Liver (tissue), 7 donors: ENCODE measurements at regions not wholly inside any gene's neighbourhood (a gene's known extent, or its start where the extent isn't known, plus 50 kb on each side); places are given as distances from the start of the nearest gene placed in this dataset.

Experiments used
- DNase-seq: peaks from one replicate; pipeline ENCODE4 v3.0.0-alpha.2; 2017; ENCODE audit warnings: low spot score
- H3K27ac ChIP-seq, 2 donors: one replicate each; pipeline ENCODE4 v1.7.0; 2013; ENCODE audit warnings: inconsistent platforms in 2 of 2, low read length in 2 of 2, control low read depth in 1 of 2, low read depth in 1 of 2, mild to moderate bottlenecking in 1 of 2
- H3K27me3 ChIP-seq, 4 donors: one replicate each; pipeline versions ENCODE4 v1.6.1 to v1.7.0; 2013; ENCODE audit warnings: low read length in 3 of 4, inconsistent platforms in 1 of 4, mild to moderate bottlenecking in 1 of 4, moderate library complexity in 1 of 4; ENCODE audit not compliant: control insufficient read depth in 4 of 4, insufficient read depth in 4 of 4
- H3K36me3 ChIP-seq, 4 donors: one replicate each; pipeline versions ENCODE4 v1.6.1 to v1.7.0; 2013; ENCODE audit warnings: low read length in 3 of 4, mild to moderate bottlenecking in 3 of 4, low read depth in 1 of 4, moderate library complexity in 1 of 4; ENCODE audit not compliant: control insufficient read depth in 4 of 4, insufficient read depth in 3 of 4
- H3K4me1 ChIP-seq, 4 donors: one replicate each; pipeline versions ENCODE4 v1.6.1 to v1.7.0; 2013; ENCODE audit warnings: low read length in 3 of 4, mild to moderate bottlenecking in 3 of 4, moderate library complexity in 1 of 4; ENCODE audit not compliant: control insufficient read depth in 4 of 4, insufficient read depth in 4 of 4
- H3K4me3 ChIP-seq, 3 donors: one replicate each; pipeline versions ENCODE4 v1.6.1 to v1.7.0; 2013; ENCODE audit warnings: low read length in 3 of 3, control low read depth in 1 of 3, low read depth in 1 of 3, mild to moderate bottlenecking in 1 of 3
- H3K9ac ChIP-seq, 2 donors: one replicate each; pipeline ENCODE4 v1.7.0; 2013; ENCODE audit warnings: low read length in 2 of 2, mild to moderate bottlenecking in 2 of 2, moderate library complexity in 2 of 2, control low read depth in 1 of 2, low read depth in 1 of 2
- H3K9me3 ChIP-seq, 4 donors: one replicate each; pipeline versions ENCODE4 v1.6.1 to v1.7.0; 2013; ENCODE audit warnings: low read length in 3 of 4; ENCODE audit not compliant: control insufficient read depth in 4 of 4
- ATF3 ChIP-seq: IDR thresholded peaks from 2 replicates; pipeline ENCODE4 v1.6.1; 2016; ENCODE audit warnings: antibody characterized with exemption
- CTCF ChIP-seq: fragments of 150-350 bp; IDR thresholded peaks from 2 replicates; pipeline ENCODE4 v1.5.1; 2017; ENCODE audit warnings: improper control_type of control experiment, low read depth, low read length; ENCODE audit not compliant: missing input control
- EGR1 ChIP-seq, 2 donors: IDR thresholded peaks; 2 replicates each; pipeline ENCODE4 v1.6.1; 2016 to 2018; ENCODE audit warnings: antibody characterized with exemption in 2 of 2, low read depth in 2 of 2
- FOXA1 ChIP-seq: IDR thresholded peaks from 2 replicates; pipeline ENCODE4 v1.6.1; 2016; ENCODE audit warnings: antibody characterized with exemption
- FOXA2 ChIP-seq: IDR thresholded peaks from 2 replicates; pipeline ENCODE4 v1.6.1; 2016; ENCODE audit warnings: antibody characterized with exemption
- GABPA ChIP-seq, 2 donors: IDR thresholded peaks in 1 of 2; conservative IDR thresholded peaks in 1 of 2; 2 replicates each; pipeline ENCODE4 v1.6.1; 2016; ENCODE audit warnings: antibody characterized with exemption in 2 of 2, mild to moderate bottlenecking in 1 of 2, moderate library complexity in 1 of 2
- HNF4A ChIP-seq, 2 donors: conservative IDR thresholded peaks; 2 replicates each; pipeline ENCODE4 v1.6.1; 2016; ENCODE audit warnings: antibody characterized with exemption in 2 of 2, mild to moderate bottlenecking in 2 of 2
- JUND ChIP-seq, 2 donors: IDR thresholded peaks; 2 replicates each; pipeline ENCODE4 v1.6.1; 2016; ENCODE audit warnings: antibody characterized with exemption in 2 of 2
- MAX ChIP-seq: IDR thresholded peaks from 2 replicates; pipeline ENCODE4 v1.6.1; 2016; ENCODE audit warnings: antibody characterized with exemption
- NR2F2 ChIP-seq: IDR thresholded peaks from 2 replicates; pipeline ENCODE4 v1.6.1; 2016; ENCODE audit warnings: antibody characterized with exemption
- RAD21 ChIP-seq, 2 donors: IDR thresholded peaks; 2 replicates each; pipeline ENCODE4 v1.6.1; 2016; ENCODE audit warnings: antibody characterized with exemption in 2 of 2, mild to moderate bottlenecking in 2 of 2
- REST ChIP-seq: IDR thresholded peaks from 2 replicates; pipeline ENCODE4 v1.6.1; 2016; ENCODE audit warnings: antibody characterized with exemption, mild to moderate bottlenecking
- RXRA ChIP-seq, 2 donors: IDR thresholded peaks; 2 replicates each; pipeline ENCODE4 v1.6.1; 2017 to 2018; ENCODE audit warnings: antibody characterized with exemption in 2 of 2, mild to moderate bottlenecking in 1 of 2
- SP1 ChIP-seq: IDR thresholded peaks from 2 replicates; pipeline ENCODE4 v1.6.1; 2018; ENCODE audit warnings: antibody characterized with exemption, mild to moderate bottlenecking
- TAF1 ChIP-seq: conservative IDR thresholded peaks from 2 replicates; pipeline ENCODE4 v1.6.1; 2016; ENCODE audit warnings: antibody characterized with exemption, mild to moderate bottlenecking
- YY1 ChIP-seq: IDR thresholded peaks from 2 replicates; pipeline ENCODE4 v1.6.1; 2016; ENCODE audit warnings: antibody characterized with exemption, mild to moderate bottlenecking
- ZBTB33 ChIP-seq: IDR thresholded peaks from 2 replicates; pipeline ENCODE4 v1.6.1; 2016; ENCODE audit warnings: antibody characterized with exemption
- donor health status: healthy.
- donor health status: healthy.
- donor health status: healthy.
- donor health status: healthy.

- Histone ChIP-seq H3K27me3 (no peaks in the 10 kb centered on the region), H3K4me3 (no peak overlapping the region), H3K9me3 (peaks cover 0 to 4% (median 0%) of the 10 kb centered on the region in 4 donors), H3K27ac (no peak overlapping the region), H3K4me1 (no peaks in the 10 kb centered on the region), H3K9ac (no peak overlapping the region), H3K36me3 (no peaks in the 10 kb centered on the region)
- no peak for DNase-seq
- TF ChIP-seq RXRA (IDR thresholded peaks at IDR 0.05): no peak
- no peak for TF ChIP-seq MAX
- TF ChIP-seq ATF3: no peak
- TF ChIP-seq TAF1: no peak
- TF ChIP-seq REST: no peak
- TF ChIP-seq HNF4A (conservative IDR thresholded peaks at IDR 0.05): no peak
- no peak for TF ChIP-seq ZBTB33
- no peak for TF ChIP-seq GABPA (IDR thresholded peaks at IDR 0.05 in 1 of 2, conservative IDR thresholded peaks at IDR 0.05 in 1 of 2)
- TF ChIP-seq NR2F2: no peak
- TF ChIP-seq FOXA1: no peak
- no peak for TF ChIP-seq EGR1 (IDR thresholded peaks at IDR 0.05; ENCODE audit: low read depth in 2 of 2)
Observed at GRCh38 chr14:83558946-83559345, 1971.0 kb upstream of the FLRT2 start.

GRCh38 chr14:83559721-83560120 lies 1970.2 kb upstream of the FLRT2 start:
- Histone ChIP-seq H3K9me3 (peaks cover 0 to 4% (median 0%) of the 10 kb centered on the region in 4 donors), H3K36me3 (no peaks in the 10 kb centered on the region), H3K27me3 (no peaks in the 10 kb centered on the region), H3K9ac (no peak overlapping the region), H3K4me1 (no peaks in the 10 kb centered on the region), H3K27ac (no peak overlapping the region), H3K4me3 (no peak overlapping the region)
- DNase-seq: no peak
- TF ChIP-seq CTCF (no peak), SP1 (no peak), JUND (IDR thresholded peaks at IDR 0.05) (no peak), HNF4A (conservative IDR thresholded peaks at IDR 0.05) (no peak), YY1 (no peak), ZBTB33 (no peak), FOXA2 (no peak), RXRA (IDR thresholded peaks at IDR 0.05) (no peak), RAD21 (IDR thresholded peaks at IDR 0.05) (no peak)
